ENCODE measurements at regions not wholly inside any gene's neighbourhood (a gene's known extent, or its start where the extent isn't known, plus 50 kb on each side); places are given as distances from the start of the nearest gene placed in this dataset.

DNA sequence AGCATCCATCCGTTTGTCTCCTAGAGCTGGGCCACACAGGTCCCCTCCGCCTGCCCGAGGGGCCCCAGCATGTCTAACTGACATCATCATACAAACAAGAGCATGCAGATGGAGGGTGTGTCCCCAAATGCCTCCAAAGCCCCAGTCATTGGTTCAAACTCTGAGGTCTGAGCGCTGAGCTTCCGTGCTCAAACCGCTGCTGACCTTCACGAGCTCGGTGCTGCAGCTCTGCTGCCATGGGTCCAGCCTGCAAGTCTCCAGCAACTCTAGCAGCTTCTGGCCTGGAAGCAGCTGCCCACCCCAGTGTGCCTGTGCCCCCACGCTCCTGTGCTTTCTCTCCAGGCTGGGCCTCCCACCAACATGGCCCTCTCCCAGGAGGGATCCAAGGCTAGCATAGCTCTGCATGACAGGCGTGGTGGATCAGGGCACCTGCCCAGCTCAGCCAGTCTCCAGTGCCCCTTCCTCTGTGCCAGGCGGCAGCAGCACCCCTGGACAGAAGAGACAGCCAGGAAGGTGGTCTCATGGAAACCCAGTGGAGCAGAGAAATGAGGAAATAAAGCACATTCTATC, 131.6 kb upstream of the PMEPA1 start:
- Histone ChIP-seq H3K4me3 (ENCODE audit: low read length, poor library complexity, severe bottlenecking) (no peak overlapping the region), H3K9me2 (replicated peaks; ENCODE audit: low read depth, low read length) (no peaks in the 10 kb centered on the region), H3K9ac (ENCODE audit: low read depth, low read length, poor library complexity, severe bottlenecking) (no peak overlapping the region), H2AFZ (ENCODE audit: low read length) (no peak overlapping the region), H3K4me1 (ENCODE audit: insufficient read depth, low read length, poor library complexity, severe bottlenecking) (peaks cover 22% of the 10 kb centered on the region), H3K79me2 (ENCODE audit: insufficient read depth, low read length) (no peaks in the 10 kb centered on the region), H3K4me2 (ENCODE audit: low read depth, low read length, poor library complexity, severe bottlenecking) (no peak overlapping the region), H3K27me3 (ENCODE audit: insufficient read depth, low read length, poor library complexity, severe bottlenecking) (no peaks in the 10 kb centered on the region), H3F3A (ENCODE audit: low read depth) (no peaks in the 10 kb centered on the region), H3K9me3 (ENCODE audit: insufficient read depth, low read depth, low read length) (no peaks in the 10 kb centered on the region), H4K20me1 (ENCODE audit: insufficient read depth, low read length, poor library complexity, severe bottlenecking) (no peaks in the 10 kb centered on the region), H3K36me3 (ENCODE audit: insufficient read depth, low read length) (no peaks in the 10 kb centered on the region)
- no peak for TF ChIP-seq CTCF (conservative IDR thresholded peaks at IDR 0.05; ENCODE audit: low read length)
- no peak for TF ChIP-seq EZH2phosphoT487 (IDR thresholded peaks at IDR 0.05; ENCODE audit: borderline replicate concordance)

DNA sequence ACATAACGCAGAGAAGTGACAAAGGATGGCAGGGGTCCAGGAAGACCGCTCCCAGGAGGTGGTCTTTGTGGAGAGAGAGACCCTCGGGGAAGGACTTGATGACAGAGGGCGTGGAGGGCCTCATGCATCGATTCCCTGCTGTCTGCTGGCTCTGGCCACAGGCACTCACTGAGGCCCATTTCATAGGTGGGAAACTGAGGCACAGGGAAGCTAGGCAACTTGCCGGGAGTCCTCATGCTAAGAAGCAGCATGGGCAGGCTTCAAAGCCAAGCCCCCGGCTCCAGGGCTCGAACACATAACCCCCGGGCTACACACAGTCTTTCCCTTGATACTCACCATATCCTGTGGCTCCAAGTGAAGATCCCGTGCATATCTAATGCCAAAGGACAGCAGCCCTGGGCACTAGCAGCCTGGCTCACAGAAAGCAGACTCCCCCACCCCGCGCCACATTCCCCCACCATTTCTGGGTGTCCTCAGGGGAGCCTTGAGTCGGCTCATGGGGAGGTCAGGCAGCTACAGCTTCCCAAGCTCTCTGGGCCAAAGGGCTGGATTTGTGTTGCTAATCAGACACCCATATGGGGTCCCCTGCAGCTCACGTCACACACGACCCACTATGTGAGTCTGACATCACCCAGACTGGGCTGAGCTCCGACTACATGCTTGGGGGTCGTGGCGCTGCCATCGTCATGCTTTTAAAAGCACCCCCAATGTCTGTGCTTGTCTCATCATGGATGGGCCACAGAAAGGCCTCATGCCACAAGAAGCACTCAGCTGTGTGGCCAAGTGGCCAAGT, 130.9 kb upstream of the PMEPA1 start:
- Histone ChIP-seq H3K4me1 (ENCODE audit: insufficient read depth, low read length, poor library complexity, severe bottlenecking) (peaks cover 23% of the 10 kb centered on the region), H3F3A (ENCODE audit: low read depth) (no peaks in the 10 kb centered on the region)

DNA sequence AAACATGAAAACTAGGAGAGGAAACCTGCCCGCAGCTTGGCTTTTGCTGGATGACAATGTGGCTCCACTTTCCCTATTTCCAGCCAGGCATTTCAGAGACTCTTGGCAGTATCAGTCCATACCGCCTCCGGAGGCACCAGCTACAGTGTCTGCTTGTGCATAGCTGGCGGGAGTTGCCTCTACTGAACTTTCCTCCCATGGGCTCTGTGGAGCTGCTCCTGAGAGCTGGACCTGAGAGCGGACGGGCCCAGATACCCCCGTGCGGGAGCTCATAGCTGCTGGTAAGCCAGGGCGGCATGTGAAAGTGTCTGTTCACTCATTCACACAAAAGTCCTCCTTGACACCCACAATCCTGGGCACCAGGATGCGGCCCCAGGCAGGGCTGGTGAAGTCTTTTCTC, 130.3 kb upstream of the PMEPA1 start:
- Histone ChIP-seq H3K4me3 (ENCODE audit: low read length, poor library complexity, severe bottlenecking) (no peak overlapping the region), H3K9me3 (ENCODE audit: insufficient read depth, low read depth, low read length) (no peaks in the 10 kb centered on the region), H3F3A (ENCODE audit: low read depth) (no peaks in the 10 kb centered on the region), H3K79me2 (ENCODE audit: insufficient read depth, low read length) (no peaks in the 10 kb centered on the region), H3K27me3 (ENCODE audit: insufficient read depth, low read length, poor library complexity, severe bottlenecking) (no peaks in the 10 kb centered on the region), H3K4me1 (ENCODE audit: insufficient read depth, low read length, poor library complexity, severe bottlenecking) (peaks cover 23% of the 10 kb centered on the region), H2AFZ (ENCODE audit: low read length) (no peak overlapping the region), H3K9ac (ENCODE audit: low read depth, low read length, poor library complexity, severe bottlenecking) (no peak overlapping the region), H3K36me3 (ENCODE audit: insufficient read depth, low read length) (no peaks in the 10 kb centered on the region), H4K20me1 (ENCODE audit: insufficient read depth, low read length, poor library complexity, severe bottlenecking) (no peaks in the 10 kb centered on the region), H3K9me2 (replicated peaks; ENCODE audit: low read depth, low read length) (no peaks in the 10 kb centered on the region), H3K4me2 (ENCODE audit: low read depth, low read length, poor library complexity, severe bottlenecking) (no peak overlapping the region)
- TF ChIP-seq EZH2phosphoT487 (IDR thresholded peaks at IDR 0.05; ENCODE audit: borderline replicate concordance) (no peak), CTCF (conservative IDR thresholded peaks at IDR 0.05; ENCODE audit: low read length) (no peak)

More for the DNA sequence above, 130.9 kb upstream of the PMEPA1 start:
- TF ChIP-seq CTCF (conservative IDR thresholded peaks at IDR 0.05; ENCODE audit: low read length) (no peak), EZH2phosphoT487 (IDR thresholded peaks at IDR 0.05; ENCODE audit: borderline replicate concordance) (no peak)
- Histone ChIP-seq H3K27me3 (ENCODE audit: insufficient read depth, low read length, poor library complexity, severe bottlenecking) (no peaks in the 10 kb centered on the region), H3K9ac (ENCODE audit: low read depth, low read length, poor library complexity, severe bottlenecking) (no peak overlapping the region), H3K9me3 (ENCODE audit: insufficient read depth, low read depth, low read length) (no peaks in the 10 kb centered on the region), H4K20me1 (ENCODE audit: insufficient read depth, low read length, poor library complexity, severe bottlenecking) (no peaks in the 10 kb centered on the region), H3K9me2 (replicated peaks; ENCODE audit: low read depth, low read length) (no peaks in the 10 kb centered on the region), H2AFZ (ENCODE audit: low read length) (no peak overlapping the region), H3K4me2 (ENCODE audit: low read depth, low read length, poor library complexity, severe bottlenecking) (no peak overlapping the region), H3K79me2 (ENCODE audit: insufficient read depth, low read length) (no peaks in the 10 kb centered on the region), H3K36me3 (ENCODE audit: insufficient read depth, low read length) (no peaks in the 10 kb centered on the region), H3K4me3 (ENCODE audit: low read length, poor library complexity, severe bottlenecking) (no peak overlapping the region)
